DND-41 (cell line): ENCODE measurements at regions not wholly inside any gene's neighbourhood (a gene's known extent, or its start where the extent isn't known, plus 50 kb on each side); places are given as distances from the start of the nearest gene placed in this dataset.

Experiments
- ATAC-seq: fragments of 200-7000 bp; cut with Tn5 transposase; 3 replicates; pipeline ENCODE4 v1.9.1; 2021; ENCODE audit warnings: low read depth; ENCODE audit not compliant: insufficient read depth
- DNase-seq: peaks from one replicate; pipeline ENCODE4 v3.0.0-alpha.2; 2020
- H2AFZ ChIP-seq: 2 replicates; pipeline ENCODE4 v1.6.0; 2012; ENCODE audit warnings: low read depth, low read length
- H3K27ac ChIP-seq: 2 replicates; pipeline ENCODE4 v1.5.1; 2012; ENCODE audit warnings: low read length, inconsistent platforms
- H3K27me3 ChIP-seq: fragments of 200-600 bp; sonication (generic); 2 replicates; pipeline ENCODE4 v1.6.0; 2012; ENCODE audit warnings: low read length, mild to moderate bottlenecking, inconsistent platforms; ENCODE audit not compliant: insufficient read depth, poor library complexity
- H3K36me3 ChIP-seq: 2 replicates; pipeline ENCODE4 v1.5.1; 2012; ENCODE audit warnings: low read length, inconsistent platforms; ENCODE audit not compliant: insufficient read depth
- H3K4me1 ChIP-seq: 2 replicates; pipeline ENCODE4 v1.5.1; 2012; ENCODE audit warnings: mild to moderate bottlenecking, low read length; ENCODE audit not compliant: insufficient read depth
- H3K4me2 ChIP-seq: 2 replicates; pipeline ENCODE4 v1.6.0; 2012; ENCODE audit warnings: mild to moderate bottlenecking, moderate library complexity, low read length, inconsistent platforms; ENCODE audit not compliant: insufficient read depth
- H3K4me3 ChIP-seq, 2 experiments: fragments of 200-600 bp in 1 of 2; shearing (Covaris generic) in 1 of 2; 2 replicates each; pipeline ENCODE4 v1.5.1; 2012 to 2016; ENCODE audit warnings: inconsistent platforms in 2 of 2, low read length in 2 of 2, mild to moderate bottlenecking in 2 of 2, low read depth in 1 of 2, moderate library complexity in 1 of 2
- H3K79me2 ChIP-seq: 2 replicates; pipeline ENCODE4 v1.6.0; 2012; ENCODE audit warnings: low read length, inconsistent platforms; ENCODE audit not compliant: insufficient read depth
- H3K9ac ChIP-seq: 2 replicates; pipeline ENCODE4 v1.6.0; 2012; ENCODE audit warnings: low read depth, mild to moderate bottlenecking, inconsistent platforms, low read length, moderate library complexity
- H3K9me3 ChIP-seq: 2 replicates; pipeline ENCODE4 v1.5.1; 2012; ENCODE audit warnings: low read length, moderate library complexity, mild to moderate bottlenecking, inconsistent platforms; ENCODE audit not compliant: insufficient read depth, severe bottlenecking
- H4K20me1 ChIP-seq: 2 replicates; pipeline ENCODE4 v1.6.0; 2012; ENCODE audit warnings: low read length; ENCODE audit not compliant: insufficient read depth
- EZH2 ChIP-seq: IDR thresholded peaks from 3 replicates; pipeline ENCODE4 v1.6.1; 2012; ENCODE audit warnings: borderline replicate concordance, low read depth, mild to moderate bottlenecking, moderate library complexity, low read length, inconsistent platforms; ENCODE audit not compliant: severe bottlenecking
- TF ChIP-seq, protein P1 (sequence below): IDR thresholded peaks from 2 replicates; pipeline ENCODE4 v1.5.1; 2012; ENCODE audit warnings: borderline replicate concordance, low read length, moderate library complexity, mild to moderate bottlenecking; ENCODE audit not compliant: poor library complexity, severe bottlenecking; ENCODE audit errors: extremely low read depth

- H3K27me3 ChIP-seq: no peaks in the 10 kb centered on the region
- DNase-seq (peak; percentile 40), ATAC-seq (peak; percentile 71)
- H3K4me3 ChIP-seq: 0 out of 4 replicates have a peak overlapping the region, but pooled peaks of 1 of the 2 experiments have one; percentile 13
- no peaks in the 10 kb centered on the region for H4K20me1 ChIP-seq
- H3K9ac ChIP-seq: peak overlapping the region; percentile 71
- H3K9me3 ChIP-seq: peaks cover 5% of the 10 kb centered on the region
- peaks cover 68% of the 10 kb centered on the region for H3K4me1 ChIP-seq
- no peaks in the 10 kb centered on the region for H3K79me2 ChIP-seq
- peak overlapping the region; percentile 99 for H3K27ac ChIP-seq
- H3K4me2 ChIP-seq: peak overlapping the region; percentile 51
- TF ChIP-seq, protein P1, sequence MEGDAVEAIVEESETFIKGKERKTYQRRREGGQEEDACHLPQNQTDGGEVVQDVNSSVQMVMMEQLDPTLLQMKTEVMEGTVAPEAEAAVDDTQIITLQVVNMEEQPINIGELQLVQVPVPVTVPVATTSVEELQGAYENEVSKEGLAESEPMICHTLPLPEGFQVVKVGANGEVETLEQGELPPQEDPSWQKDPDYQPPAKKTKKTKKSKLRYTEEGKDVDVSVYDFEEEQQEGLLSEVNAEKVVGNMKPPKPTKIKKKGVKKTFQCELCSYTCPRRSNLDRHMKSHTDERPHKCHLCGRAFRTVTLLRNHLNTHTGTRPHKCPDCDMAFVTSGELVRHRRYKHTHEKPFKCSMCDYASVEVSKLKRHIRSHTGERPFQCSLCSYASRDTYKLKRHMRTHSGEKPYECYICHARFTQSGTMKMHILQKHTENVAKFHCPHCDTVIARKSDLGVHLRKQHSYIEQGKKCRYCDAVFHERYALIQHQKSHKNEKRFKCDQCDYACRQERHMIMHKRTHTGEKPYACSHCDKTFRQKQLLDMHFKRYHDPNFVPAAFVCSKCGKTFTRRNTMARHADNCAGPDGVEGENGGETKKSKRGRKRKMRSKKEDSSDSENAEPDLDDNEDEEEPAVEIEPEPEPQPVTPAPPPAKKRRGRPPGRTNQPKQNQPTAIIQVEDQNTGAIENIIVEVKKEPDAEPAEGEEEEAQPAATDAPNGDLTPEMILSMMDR: no peak
- no peak for TF ChIP-seq EZH2
- H3K36me3 ChIP-seq: no peaks in the 10 kb centered on the region; the same call in 1 of the 2 replicates
- H2AFZ ChIP-seq: peak overlapping the region; percentile 40; the same call in 1 of the 2 replicates
These were observed 593.7 kb downstream of the SEMA5A start for GRCh38 chr5:8952147-8952546.

DNA sequence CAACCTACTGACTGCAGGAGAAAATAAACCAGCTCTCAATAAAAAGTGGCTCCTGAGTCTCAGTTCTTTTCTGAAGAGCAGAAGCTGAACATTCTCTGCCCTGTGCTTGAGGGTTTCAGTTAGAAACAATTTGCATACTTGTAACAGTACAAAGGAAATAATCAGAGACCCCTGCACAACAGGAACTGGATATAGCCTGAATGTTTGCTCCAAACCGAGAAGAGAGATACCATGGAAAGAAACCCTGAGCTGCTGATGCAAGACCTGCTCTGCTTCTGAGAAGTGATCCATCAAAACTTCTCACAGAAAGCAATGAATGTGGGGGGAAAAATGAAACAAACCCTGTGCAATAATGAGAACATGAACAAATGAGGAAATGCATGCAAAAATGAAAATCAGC is 592.9 kb downstream of the SEMA5A start:
- Histone ChIP-seq H3K9me3 (peaks cover 5% of the 10 kb centered on the region), H3K4me3 (no peak overlapping the region), H3K27ac (peak overlapping the region; percentile 99), H3K4me1 (peaks cover 68% of the 10 kb centered on the region), H3K79me2 (no peaks in the 10 kb centered on the region), H3K27me3 (no peaks in the 10 kb centered on the region), H3K9ac (peak overlapping the region; percentile 71), H4K20me1 (no peaks in the 10 kb centered on the region), H3K36me3 (no peaks in the 10 kb centered on the region; the same call in 1 of the 2 replicates), H3K4me2 (peak overlapping the region; percentile 51), H2AFZ (peak overlapping the region; percentile 28)
- DNase-seq (peak; percentile 69), ATAC-seq (peak; percentile 83)
- TF ChIP-seq, protein P1: no peak
- TF ChIP-seq EZH2: no peak

DNA sequence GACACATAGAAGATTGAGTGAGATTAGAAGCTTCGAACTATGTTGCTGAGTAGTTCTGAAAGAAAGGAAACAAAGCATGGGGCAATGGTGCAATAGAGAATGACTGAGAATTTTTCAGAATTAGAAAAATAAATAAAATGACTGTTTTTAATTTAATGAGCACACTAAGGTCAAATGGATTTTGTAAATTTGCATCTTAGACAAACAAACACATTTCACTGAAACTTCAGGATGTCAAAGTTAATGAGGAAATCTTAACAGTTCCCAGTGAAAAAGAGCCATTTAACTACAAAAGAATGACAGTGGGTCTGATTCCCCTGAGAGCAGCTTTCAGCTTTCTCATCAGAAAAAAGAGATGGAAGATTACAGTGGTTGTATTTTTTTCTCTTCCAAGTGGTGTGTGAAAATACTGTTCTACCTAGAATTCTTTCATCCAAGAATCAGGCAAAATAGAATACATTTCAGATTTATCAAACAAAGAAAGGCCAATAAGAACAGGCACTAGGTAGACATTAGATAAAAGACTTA is 591.9 kb downstream of the SEMA5A start:
- H3K27ac ChIP-seq: peak overlapping the region; percentile 99
- peak overlapping the region in 1 of 2 experiments; percentile 22; a peak in 1 of 4 replicates for H3K4me3 ChIP-seq
- H3K27me3 ChIP-seq: no peaks in the 10 kb centered on the region
- peak overlapping the region; percentile 62 for H2AFZ ChIP-seq
- peak overlapping the region; percentile 51 for H3K4me2 ChIP-seq
- H4K20me1 ChIP-seq: no peaks in the 10 kb centered on the region
- H3K36me3 ChIP-seq: no peaks in the 10 kb centered on the region; the same call in 1 of the 2 replicates
- peaks cover 5% of the 10 kb centered on the region for H3K9me3 ChIP-seq
- DNase-seq (peak; percentile 31), ATAC-seq (peak; percentile 24; the same call in 2 of the 3 replicates)
- no peak for TF ChIP-seq EZH2
- TF ChIP-seq, protein P1: no peak
- no peaks in the 10 kb centered on the region for H3K79me2 ChIP-seq
- peaks cover 68% of the 10 kb centered on the region for H3K4me1 ChIP-seq
- peak overlapping the region; percentile 71 for H3K9ac ChIP-seq

DNA sequence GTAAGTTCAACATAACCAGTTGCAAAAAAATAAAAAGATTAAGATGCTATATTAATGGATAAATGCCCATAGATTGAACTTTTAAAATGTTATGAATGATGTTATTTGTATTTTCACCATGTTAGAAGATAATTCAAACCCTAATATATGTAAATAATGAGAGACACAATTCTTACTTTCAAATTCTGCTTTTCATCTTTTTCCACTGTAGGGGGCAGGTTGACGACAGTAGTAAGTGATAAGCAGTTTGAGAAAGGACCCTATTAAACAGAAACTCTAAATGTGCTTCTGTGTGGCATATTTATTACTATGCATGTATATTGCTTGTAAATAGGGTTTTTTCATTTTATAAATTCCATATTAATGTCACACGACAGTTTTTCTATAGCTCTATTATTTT is 591.1 kb downstream of the SEMA5A start:
- Histone ChIP-seq H3K4me2 (no peak overlapping the region), H3K4me3 (no peak overlapping the region), H3K4me1 (peaks cover 61% of the 10 kb centered on the region), H3K27ac (peak overlapping the region; percentile 99), H2AFZ (peak overlapping the region; percentile 7; the same call in 1 of the 2 replicates), H3K36me3 (no peaks in the 10 kb centered on the region), H3K9ac (peak overlapping the region; percentile 71), H3K9me3 (peaks cover 3% of the 10 kb centered on the region), H4K20me1 (no peaks in the 10 kb centered on the region), H3K27me3 (no peaks in the 10 kb centered on the region), H3K79me2 (no peaks in the 10 kb centered on the region)
- DNase-seq: no peak
- TF ChIP-seq, protein P1: peak; percentile 74
- TF ChIP-seq EZH2: no peak
- no peak for ATAC-seq
